Esophagus squamous epithelium (tissue), 4 donors: ENCODE measurements at regions not wholly inside any gene's neighbourhood (a gene's known extent, or its start where the extent isn't known, plus 50 kb on each side); places are given as distances from the start of the nearest gene placed in this dataset.

ENCODE experiments used
- CTCF ChIP-seq, 6 experiments: fragments of 450-650 bp in 4 of 6; fragments of 200-600 bp in 2 of 6; sonication (generic) in 2 of 6; IDR thresholded peaks; one replicate each; pipeline ENCODE4 v1.5.1; 2016 to 2019; ENCODE audit warnings: antibody characterized with exemption in 6 of 6, mild to moderate bottlenecking in 4 of 6, moderate library complexity in 4 of 6
- POLR2A ChIP-seq, 4 donors: fragments of 450-650 bp; IDR thresholded peaks; one replicate each; pipeline ENCODE4 v1.6.1; 2017; ENCODE audit warnings: antibody characterized with exemption in 4 of 4, mild to moderate bottlenecking in 4 of 4, moderate library complexity in 3 of 4

GRCh38 chr1:29962336-29962735, 726.0 kb downstream of the PTPRU start:
- no peak for TF ChIP-seq CTCF (IDR thresholded peaks at IDR 0.05)
- no peak for TF ChIP-seq POLR2A (IDR thresholded peaks at IDR 0.05)
